GM12891 (cell line): ENCODE measurements at regions not wholly inside any gene's neighbourhood (a gene's known extent, or its start where the extent isn't known, plus 50 kb on each side); places are given as distances from the start of the nearest gene placed in this dataset.
"Not testable (repeated sequence)": the region's sequence is repeated elsewhere in the genome, so short reads cannot be mapped to it uniquely, and the experiment has no call there.

Experiments used
- POLR2A ChIP-seq: IDR thresholded peaks from 2 replicates; pipeline ENCODE4 v1.6.1; 2011; ENCODE audit warnings: low read depth, low read length, control low read depth
- POLR2AphosphoS5 ChIP-seq: IDR thresholded peaks from 2 replicates; pipeline ENCODE4 v1.6.1; 2011; ENCODE audit warnings: low read depth, low read length, control low read depth
- TAF1 ChIP-seq: IDR thresholded peaks from 2 replicates; pipeline ENCODE4 v1.6.1; 2011; ENCODE audit warnings: low read depth, low read length, control low read depth

- not testable (repeated sequence) for TF ChIP-seq POLR2AphosphoS5, POLR2A, TAF1
These were observed 376.2 kb downstream of the CBLN4 start for GRCh38 chr20:55629143-55629542.
